Liver (tissue), 3 donors: ENCODE measurements at regions not wholly inside any gene's neighbourhood (a gene's known extent, or its start where the extent isn't known, plus 50 kb on each side); places are given as distances from the start of the nearest gene placed in this dataset.

Source experiments
- FOXA1 ChIP-seq: IDR thresholded peaks from 2 replicates; pipeline ENCODE4 v1.6.1; 2016; ENCODE audit warnings: antibody characterized with exemption
- GABPA ChIP-seq, 2 donors: IDR thresholded peaks in 1 of 2; conservative IDR thresholded peaks in 1 of 2; 2 replicates each; pipeline ENCODE4 v1.6.1; 2016; ENCODE audit warnings: antibody characterized with exemption in 2 of 2, mild to moderate bottlenecking in 1 of 2, moderate library complexity in 1 of 2
- JUND ChIP-seq, 2 donors: IDR thresholded peaks; 2 replicates each; pipeline ENCODE4 v1.6.1; 2016; ENCODE audit warnings: antibody characterized with exemption in 2 of 2
- RAD21 ChIP-seq, 2 donors: IDR thresholded peaks; 2 replicates each; pipeline ENCODE4 v1.6.1; 2016; ENCODE audit warnings: antibody characterized with exemption in 2 of 2, mild to moderate bottlenecking in 2 of 2
- RXRA ChIP-seq, 2 donors: IDR thresholded peaks; 2 replicates each; pipeline ENCODE4 v1.6.1; 2017 to 2018; ENCODE audit warnings: antibody characterized with exemption in 2 of 2, mild to moderate bottlenecking in 1 of 2
- SP1 ChIP-seq: IDR thresholded peaks from 2 replicates; pipeline ENCODE4 v1.6.1; 2018; ENCODE audit warnings: antibody characterized with exemption, mild to moderate bottlenecking
- TAF1 ChIP-seq: conservative IDR thresholded peaks from 2 replicates; pipeline ENCODE4 v1.6.1; 2016; ENCODE audit warnings: antibody characterized with exemption, mild to moderate bottlenecking
- YY1 ChIP-seq: IDR thresholded peaks from 2 replicates; pipeline ENCODE4 v1.6.1; 2016; ENCODE audit warnings: antibody characterized with exemption, mild to moderate bottlenecking
- TF ChIP-seq, protein P1 (sequence below): fragments of 150-350 bp; IDR thresholded peaks from 2 replicates; pipeline ENCODE4 v1.5.1; 2017; ENCODE audit warnings: improper control_type of control experiment, low read depth, low read length; ENCODE audit not compliant: missing input control
- TF ChIP-seq, protein P2 (sequence below): IDR thresholded peaks from 2 replicates; pipeline ENCODE4 v1.6.1; 2016; ENCODE audit warnings: antibody characterized with exemption, mild to moderate bottlenecking
- TF ChIP-seq, protein P3 (sequence below): IDR thresholded peaks from 2 replicates; pipeline ENCODE4 v1.6.1; 2016; ENCODE audit warnings: antibody characterized with exemption
- TF ChIP-seq, protein P4 (sequence below): IDR thresholded peaks from 2 replicates; pipeline ENCODE4 v1.6.1; 2016; ENCODE audit warnings: antibody characterized with exemption
- TF ChIP-seq, protein P5 (sequence below): IDR thresholded peaks from 2 replicates; pipeline ENCODE4 v1.6.1; 2016; ENCODE audit warnings: antibody characterized with exemption
- donor health status: healthy.
- donor health status: healthy.

DNA sequence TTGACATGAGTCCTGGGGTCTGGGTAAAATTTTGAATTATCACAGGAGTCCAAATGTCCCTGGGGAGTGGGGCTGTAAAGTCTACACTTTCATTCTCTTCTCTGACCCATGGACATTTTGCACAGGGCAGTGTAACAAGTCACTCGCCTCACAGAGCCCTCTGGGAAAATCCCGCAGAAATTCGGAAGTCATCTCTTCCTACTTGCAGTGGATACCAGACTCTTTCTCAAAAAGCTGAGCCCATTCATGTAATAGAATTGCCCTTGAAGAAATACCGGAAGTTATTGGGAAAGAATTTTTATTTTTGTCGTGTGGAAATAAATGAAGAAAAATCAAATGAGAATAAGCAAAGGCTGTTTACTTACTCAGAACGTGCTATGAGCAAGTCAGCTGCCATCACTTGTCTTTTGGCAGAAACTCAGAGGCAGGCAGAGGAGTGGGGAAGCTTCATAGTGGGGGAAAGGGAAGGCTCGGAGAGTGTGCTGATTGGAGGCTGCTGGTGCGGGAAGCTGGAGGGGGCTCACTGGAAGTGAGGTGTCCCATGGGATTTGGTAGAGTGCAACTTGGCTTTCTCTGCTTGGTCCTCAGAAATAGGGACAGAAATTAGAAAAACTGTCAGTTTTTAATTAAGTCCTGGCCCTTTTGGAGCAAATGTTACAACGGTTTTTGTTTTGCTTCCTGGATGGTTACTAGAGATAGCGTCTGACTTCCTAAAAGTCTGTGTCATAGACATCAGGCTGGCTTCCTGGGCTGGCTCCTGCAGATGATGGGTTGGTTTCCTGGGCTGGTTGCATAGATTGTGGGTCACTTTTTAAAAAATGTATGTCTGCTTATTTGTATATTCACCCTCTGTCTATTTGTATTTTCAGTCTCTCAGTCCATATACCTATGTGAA, 79.8 kb upstream of the EEF1E1 start:
- TF ChIP-seq, protein P1, sequence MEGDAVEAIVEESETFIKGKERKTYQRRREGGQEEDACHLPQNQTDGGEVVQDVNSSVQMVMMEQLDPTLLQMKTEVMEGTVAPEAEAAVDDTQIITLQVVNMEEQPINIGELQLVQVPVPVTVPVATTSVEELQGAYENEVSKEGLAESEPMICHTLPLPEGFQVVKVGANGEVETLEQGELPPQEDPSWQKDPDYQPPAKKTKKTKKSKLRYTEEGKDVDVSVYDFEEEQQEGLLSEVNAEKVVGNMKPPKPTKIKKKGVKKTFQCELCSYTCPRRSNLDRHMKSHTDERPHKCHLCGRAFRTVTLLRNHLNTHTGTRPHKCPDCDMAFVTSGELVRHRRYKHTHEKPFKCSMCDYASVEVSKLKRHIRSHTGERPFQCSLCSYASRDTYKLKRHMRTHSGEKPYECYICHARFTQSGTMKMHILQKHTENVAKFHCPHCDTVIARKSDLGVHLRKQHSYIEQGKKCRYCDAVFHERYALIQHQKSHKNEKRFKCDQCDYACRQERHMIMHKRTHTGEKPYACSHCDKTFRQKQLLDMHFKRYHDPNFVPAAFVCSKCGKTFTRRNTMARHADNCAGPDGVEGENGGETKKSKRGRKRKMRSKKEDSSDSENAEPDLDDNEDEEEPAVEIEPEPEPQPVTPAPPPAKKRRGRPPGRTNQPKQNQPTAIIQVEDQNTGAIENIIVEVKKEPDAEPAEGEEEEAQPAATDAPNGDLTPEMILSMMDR: no peak
- TF ChIP-seq RAD21 (IDR thresholded peaks at IDR 0.05) (no peak), YY1 (no peak), SP1 (no peak), TAF1 (no peak), GABPA (IDR thresholded peaks at IDR 0.05 in 1 of 2, conservative IDR thresholded peaks at IDR 0.05 in 1 of 2) (no peak), RXRA (IDR thresholded peaks at IDR 0.05) (no peak), JUND (IDR thresholded peaks at IDR 0.05) (no peak), FOXA1 (no peak)
- TF ChIP-seq, protein P2, sequence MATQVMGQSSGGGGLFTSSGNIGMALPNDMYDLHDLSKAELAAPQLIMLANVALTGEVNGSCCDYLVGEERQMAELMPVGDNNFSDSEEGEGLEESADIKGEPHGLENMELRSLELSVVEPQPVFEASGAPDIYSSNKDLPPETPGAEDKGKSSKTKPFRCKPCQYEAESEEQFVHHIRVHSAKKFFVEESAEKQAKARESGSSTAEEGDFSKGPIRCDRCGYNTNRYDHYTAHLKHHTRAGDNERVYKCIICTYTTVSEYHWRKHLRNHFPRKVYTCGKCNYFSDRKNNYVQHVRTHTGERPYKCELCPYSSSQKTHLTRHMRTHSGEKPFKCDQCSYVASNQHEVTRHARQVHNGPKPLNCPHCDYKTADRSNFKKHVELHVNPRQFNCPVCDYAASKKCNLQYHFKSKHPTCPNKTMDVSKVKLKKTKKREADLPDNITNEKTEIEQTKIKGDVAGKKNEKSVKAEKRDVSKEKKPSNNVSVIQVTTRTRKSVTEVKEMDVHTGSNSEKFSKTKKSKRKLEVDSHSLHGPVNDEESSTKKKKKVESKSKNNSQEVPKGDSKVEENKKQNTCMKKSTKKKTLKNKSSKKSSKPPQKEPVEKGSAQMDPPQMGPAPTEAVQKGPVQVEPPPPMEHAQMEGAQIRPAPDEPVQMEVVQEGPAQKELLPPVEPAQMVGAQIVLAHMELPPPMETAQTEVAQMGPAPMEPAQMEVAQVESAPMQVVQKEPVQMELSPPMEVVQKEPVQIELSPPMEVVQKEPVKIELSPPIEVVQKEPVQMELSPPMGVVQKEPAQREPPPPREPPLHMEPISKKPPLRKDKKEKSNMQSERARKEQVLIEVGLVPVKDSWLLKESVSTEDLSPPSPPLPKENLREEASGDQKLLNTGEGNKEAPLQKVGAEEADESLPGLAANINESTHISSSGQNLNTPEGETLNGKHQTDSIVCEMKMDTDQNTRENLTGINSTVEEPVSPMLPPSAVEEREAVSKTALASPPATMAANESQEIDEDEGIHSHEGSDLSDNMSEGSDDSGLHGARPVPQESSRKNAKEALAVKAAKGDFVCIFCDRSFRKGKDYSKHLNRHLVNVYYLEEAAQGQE: no peak
- TF ChIP-seq, protein P3, sequence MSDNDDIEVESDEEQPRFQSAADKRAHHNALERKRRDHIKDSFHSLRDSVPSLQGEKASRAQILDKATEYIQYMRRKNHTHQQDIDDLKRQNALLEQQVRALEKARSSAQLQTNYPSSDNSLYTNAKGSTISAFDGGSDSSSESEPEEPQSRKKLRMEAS: no peak
- TF ChIP-seq, protein P4, sequence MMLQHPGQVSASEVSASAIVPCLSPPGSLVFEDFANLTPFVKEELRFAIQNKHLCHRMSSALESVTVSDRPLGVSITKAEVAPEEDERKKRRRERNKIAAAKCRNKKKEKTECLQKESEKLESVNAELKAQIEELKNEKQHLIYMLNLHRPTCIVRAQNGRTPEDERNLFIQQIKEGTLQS: no peak
- TF ChIP-seq, protein P5, sequence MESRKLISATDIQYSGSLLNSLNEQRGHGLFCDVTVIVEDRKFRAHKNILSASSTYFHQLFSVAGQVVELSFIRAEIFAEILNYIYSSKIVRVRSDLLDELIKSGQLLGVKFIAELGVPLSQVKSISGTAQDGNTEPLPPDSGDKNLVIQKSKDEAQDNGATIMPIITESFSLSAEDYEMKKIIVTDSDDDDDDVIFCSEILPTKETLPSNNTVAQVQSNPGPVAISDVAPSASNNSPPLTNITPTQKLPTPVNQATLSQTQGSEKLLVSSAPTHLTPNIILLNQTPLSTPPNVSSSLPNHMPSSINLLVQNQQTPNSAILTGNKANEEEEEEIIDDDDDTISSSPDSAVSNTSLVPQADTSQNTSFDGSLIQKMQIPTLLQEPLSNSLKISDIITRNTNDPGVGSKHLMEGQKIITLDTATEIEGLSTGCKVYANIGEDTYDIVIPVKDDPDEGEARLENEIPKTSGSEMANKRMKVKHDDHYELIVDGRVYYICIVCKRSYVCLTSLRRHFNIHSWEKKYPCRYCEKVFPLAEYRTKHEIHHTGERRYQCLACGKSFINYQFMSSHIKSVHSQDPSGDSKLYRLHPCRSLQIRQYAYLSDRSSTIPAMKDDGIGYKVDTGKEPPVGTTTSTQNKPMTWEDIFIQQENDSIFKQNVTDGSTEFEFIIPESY: no peak
